ENCODE measurements at regions not wholly inside any gene's neighbourhood (a gene's known extent, or its start where the extent isn't known, plus 50 kb on each side); places are given as distances from the start of the nearest gene placed in this dataset.
"Not testable (repeated sequence)": the region's sequence is repeated elsewhere in the genome, so short reads cannot be mapped to it uniquely, and the experiment has no call there.

- no peak for DNase-seq
These were observed 301.8 kb upstream of the PROK2 start for GRCh38 chr3:72086743-72087087.

GRCh38 chr3:72086042-72086742 is 301.2 kb upstream of the PROK2 start:
- DNase-seq: no peak

DNA sequence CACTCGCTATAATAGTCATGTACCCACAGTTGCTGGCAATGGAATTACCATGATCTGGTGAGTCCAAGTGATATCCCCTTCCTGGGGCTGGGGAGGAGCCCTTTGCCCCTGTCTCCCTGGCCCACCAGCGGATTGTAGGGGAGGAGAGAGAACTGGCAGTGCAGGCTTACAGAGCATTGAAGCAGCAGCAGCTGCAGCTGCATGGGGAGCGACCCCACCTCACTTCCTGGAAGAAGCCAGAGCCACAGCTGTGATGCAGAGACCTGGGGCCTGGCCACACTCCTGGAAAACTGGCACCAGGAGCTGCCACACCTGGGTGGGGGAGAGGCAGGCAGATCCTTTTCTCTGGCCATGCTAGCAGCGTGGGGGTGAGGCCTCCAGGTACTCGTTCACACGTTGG is 300.1 kb upstream of the PROK2 start:
- no peak for DNase-seq

DNA sequence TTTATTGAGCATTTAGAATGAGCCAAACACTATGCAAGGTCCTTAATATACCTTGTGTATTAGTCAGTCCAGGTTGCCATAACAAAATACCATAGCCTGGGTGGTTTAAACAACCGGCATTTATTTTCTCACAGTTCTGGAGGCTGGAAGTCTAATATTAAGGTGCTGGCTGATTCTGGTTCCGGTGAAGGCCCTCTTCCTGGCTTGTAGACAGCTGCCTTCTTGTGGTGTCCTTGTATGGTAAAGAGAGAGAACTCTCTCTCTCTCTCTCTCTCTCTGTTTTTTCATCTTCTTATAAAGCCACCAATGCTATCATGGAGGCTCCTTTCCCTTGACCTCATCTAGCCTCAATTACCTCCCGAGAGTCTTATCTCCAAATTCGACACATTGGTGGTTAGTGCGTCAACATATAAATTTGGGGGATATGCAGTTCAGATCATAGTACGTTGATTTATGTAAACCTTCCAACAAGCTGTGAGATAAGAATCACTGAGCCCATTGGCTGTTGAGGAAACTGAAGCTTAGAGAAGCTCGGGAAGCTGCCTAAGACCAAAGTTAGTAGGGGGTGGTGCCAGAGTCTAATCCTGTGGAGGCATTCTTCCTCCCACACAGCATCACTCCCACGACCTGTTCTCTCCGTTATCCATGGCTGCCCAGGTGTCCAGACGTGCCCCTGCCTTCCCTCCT is 298.0 kb upstream of the PROK2 start:
- DNase-seq: no peak

- peak; percentile 17 for DNase-seq
These were observed 297.3 kb upstream of the PROK2 start for GRCh38 chr3:72082186-72082715.

DNA sequence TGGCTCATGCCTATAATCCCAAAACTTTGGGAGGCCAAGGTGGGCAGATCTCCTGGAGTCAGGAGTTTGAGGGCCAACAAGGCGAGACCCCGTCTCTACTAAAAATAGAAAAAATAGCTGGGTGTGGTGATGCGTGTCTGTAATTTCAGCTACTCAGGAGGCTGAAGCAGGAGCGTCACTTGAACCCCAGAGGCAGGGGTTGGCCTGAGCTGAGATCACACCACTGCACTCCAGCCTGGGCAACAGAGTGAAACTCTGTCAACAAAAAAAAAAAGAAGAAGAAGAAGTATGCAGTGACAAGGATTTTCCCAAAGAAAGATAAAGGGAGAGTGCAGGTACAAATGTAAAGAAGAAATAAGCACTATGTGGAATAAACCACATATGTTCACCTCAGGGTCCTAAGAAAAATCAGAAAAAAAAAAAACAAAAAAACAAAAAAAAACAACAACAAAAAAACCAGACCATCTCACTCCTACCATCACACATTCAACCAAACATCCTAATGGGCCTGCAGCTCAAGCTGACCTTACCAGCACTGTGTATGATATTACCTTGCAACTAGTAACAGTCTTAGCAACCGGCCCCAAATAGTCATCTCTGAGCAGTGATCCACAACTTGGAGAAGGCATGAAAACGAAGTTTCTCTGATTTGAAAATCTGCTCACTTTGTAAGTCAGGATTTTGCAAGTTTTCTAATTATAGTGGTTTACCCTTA is 296.7 kb upstream of the PROK2 start:
- DNase-seq: no peak

DNA sequence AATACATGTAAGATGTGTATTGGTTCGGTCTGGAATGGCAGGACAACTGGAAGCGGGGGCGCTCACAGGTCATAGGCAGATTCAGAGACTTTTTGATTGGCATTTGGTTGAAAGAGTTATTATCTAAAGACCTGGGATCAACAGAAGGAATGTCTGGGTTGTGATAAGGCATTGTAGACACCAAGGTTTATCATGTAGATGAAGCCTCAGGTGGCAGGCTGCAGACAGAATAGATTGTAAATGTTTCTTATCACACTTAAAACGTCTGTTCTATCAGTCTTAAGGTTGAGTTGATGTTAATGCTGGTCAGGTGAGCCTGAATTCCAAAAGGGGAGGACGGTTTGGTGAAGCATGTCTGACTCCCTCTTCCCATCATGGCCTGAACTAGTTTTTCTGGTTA is 295.9 kb upstream of the PROK2 start:
- DNase-seq: no peak

DNA sequence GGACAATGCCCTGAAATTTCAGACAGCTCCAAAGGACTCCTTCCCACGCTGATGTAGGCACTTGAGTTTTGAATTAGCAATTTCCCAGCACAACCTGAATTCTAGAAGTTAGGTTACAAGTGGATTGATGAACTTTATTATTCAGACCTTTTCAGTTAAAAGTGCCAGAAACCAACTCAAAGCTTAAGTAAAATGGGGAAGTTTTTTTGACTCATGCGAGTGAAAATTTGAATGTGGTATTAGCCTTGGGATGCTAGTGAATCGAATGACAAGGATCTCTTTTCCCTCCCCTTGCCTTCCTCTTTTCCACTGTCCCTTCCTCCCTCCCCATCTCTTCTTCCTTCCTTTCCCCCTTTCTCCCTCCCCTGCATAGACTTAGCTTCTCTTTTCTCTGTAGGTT is 295.1 kb upstream of the PROK2 start:
- no peak for DNase-seq

- DNase-seq: no peak
These were observed 294.5 kb upstream of the PROK2 start for GRCh38 chr3:72079369-72079872.

DNA sequence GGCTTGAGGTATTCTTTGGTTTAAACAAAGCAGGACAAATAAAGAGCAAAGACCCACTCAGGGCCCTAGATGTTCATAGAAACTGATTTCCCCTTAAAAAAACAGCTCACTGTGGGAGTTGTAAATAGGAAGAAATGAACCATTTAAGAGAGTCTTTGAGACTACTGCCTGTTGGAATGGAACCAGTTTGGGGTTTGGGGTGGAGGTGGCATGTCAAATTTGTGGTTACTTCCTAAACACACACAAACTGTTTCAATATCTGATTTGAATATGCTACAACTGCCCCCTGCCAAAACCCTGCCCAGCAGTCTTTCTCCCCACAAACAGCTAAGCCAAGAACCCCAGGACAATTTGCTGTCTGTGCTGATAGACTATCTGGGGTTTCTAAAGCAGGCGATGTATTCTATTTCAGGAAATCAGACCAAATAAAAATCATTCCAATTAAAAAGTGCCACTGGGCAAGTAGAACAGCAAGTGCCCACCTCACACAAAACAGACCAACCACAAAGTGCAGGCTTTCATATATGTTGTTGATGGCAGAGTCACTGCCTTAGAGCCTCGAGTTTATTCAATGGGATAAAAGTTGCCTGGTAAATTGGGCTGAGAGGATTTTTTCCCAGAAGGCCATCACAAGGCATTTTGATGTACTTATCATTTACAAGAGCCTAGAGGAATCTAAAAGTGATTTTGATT is 293.9 kb upstream of the PROK2 start:
- no peak for DNase-seq

DNA sequence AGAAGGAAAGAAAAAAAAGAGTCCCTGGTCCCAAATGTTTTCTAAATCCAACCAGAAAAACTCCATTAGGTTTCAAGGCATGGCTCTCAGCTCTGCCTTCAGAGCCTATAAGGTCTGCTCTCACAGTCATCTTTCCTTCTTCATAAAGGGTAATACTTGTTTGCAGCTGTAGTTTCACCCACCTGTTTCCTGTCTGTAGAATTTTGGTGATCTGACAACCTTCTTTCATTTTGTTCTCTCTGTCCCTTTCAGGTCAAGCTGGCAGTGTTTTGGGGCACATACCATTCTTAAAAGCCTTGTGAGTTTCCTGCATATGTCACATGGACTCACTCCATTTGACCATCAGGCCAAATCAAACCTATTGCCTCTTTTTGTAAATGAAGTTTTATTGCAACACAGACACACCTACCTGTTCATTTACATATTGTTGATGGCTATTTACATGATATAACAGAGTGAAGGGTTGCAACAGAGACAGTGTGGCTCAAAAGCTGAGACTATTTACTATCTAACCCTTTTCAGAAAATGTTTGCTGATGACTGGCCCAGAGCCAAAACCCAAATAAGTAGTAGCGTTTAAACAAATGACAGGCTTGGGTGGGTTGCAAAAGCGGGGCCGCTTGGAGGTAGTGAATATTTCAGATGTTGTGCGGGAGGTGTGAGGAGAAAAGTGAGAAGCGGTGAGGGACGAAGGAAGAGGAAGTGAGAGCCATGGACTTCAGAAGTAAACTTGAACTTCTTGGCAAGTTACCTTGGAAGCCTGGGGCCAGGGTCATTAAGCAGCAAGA is 292.7 kb upstream of the PROK2 start:
- DNase-seq: no peak

GRCh38 chr3:72075848-72076247 is 290.9 kb upstream of the PROK2 start:
- not testable (repeated sequence) for DNase-seq

GRCh38 chr3:72071624-72072023 is 286.7 kb upstream of the PROK2 start:
- DNase-seq: no peak

DNA sequence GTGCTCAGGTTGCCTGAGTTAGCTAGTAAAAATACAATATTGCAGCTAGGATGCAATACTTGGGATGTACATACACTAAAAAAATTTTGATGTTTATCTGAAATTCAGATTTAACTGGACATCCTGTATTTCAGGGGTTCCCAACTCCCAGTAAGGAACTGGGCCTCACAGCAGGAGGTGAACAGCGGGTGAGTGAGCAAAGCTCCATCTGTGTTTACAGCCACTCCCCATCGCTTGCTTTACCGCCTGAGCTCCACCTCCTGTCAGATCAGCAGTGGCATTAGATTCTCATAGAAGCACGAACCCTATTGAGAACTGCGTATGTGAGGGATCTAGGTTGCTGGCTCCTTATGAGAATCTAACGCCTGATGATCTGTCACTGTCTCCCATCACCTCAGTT is 285.1 kb upstream of the PROK2 start:
- no peak for DNase-seq

- DNase-seq: no peak
These were observed 284.6 kb upstream of the PROK2 start for GRCh38 chr3:72069543-72069942.

DNA sequence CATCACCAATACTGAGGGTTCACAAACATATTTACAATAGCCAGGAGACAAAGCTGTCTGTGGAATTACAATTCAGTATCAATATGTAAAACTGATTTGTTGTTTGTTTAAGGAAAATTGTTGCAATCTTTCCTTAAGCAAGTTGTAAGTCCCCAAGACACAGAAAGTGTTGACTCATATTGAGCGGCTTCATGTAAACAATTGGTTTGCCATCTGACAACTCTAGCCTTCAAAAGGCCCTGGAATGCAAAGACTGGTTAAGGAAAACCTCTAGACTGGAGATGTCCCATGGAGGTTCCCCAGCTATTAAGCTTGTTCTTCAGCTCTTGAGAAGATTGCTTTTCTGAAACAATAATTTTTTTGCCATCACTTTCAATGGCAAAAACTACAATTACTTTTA is 283.7 kb upstream of the PROK2 start:
- no peak for DNase-seq

DNA sequence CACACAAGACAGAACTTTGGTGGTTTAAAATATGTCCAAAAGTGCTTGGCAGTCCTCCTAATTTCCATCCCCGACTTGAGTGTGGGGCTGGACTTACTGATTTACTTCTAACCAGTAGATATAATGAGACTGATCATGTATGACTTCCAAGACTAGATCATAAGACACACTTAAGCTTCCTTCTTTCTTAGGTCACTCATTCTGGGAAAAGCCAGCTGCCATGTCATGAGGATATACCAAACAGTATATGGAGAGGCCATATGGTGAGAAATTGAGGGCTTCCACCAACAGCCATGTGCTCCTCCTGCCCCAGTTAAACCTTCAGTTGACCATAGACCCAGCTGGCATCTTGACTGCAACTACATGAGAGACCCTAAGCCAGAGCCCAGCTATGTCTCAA is 282.8 kb upstream of the PROK2 start:
- no peak for DNase-seq

- DNase-seq: no peak
These were observed 281.1 kb upstream of the PROK2 start for GRCh38 chr3:72065872-72066641.

GRCh38 chr3:72065236-72065635 is 280.3 kb upstream of the PROK2 start:
- no peak for DNase-seq

GRCh38 chr3:72064727-72065126 is 279.8 kb upstream of the PROK2 start:
- not testable (repeated sequence) for DNase-seq

- no peak for DNase-seq
These were observed 277.1 kb upstream of the PROK2 start for GRCh38 chr3:72062017-72062416.

Measured in CD4-positive, alpha-beta T cell treated with Interleukin-4 for 4 hours (primary cell).